RWPE1 (cell line): ENCODE measurements at regions not wholly inside any gene's neighbourhood (a gene's known extent, or its start where the extent isn't known, plus 50 kb on each side); places are given as distances from the start of the nearest gene placed in this dataset.
"Not testable (repeated sequence)": the region's sequence is repeated elsewhere in the genome, so short reads cannot be mapped to it uniquely, and the experiment has no call there.

ENCODE experiments used
- CTCF ChIA-PET: fragments of 350-600 bp; sonication (Branson Sonifier 250); formaldehyde crosslinking; extraction: SDS; loops from one replicate; lab custom pipeline; 2021; lab: Yijun Ruan, JAX
- POLR2A ChIA-PET: fragments of 400-600 bp; formaldehyde crosslinking; extraction: SDS; loops from one replicate; lab custom pipeline; 2020; ENCODE audit warnings: antibody characterized with exemption; ENCODE audit not compliant: low non-redundant PET; lab: Yijun Ruan, JAX
- DNase-seq: peaks from one replicate; pipeline ENCODE4 v3.0.0; 2012; ENCODE audit warnings: low spot score
- H3K27ac ChIP-seq: fragments of 450-650 bp; 2 replicates; pipeline ENCODE4 v1.5.1; 2017
- CTCF ChIP-seq: fragments of 450-650 bp; conservative IDR thresholded peaks from 2 replicates; pipeline ENCODE4 v1.5.1; 2017; ENCODE audit warnings: low read depth, mild to moderate bottlenecking

GRCh38 chr16:7871979-7872378 is 539.3 kb downstream of the RBFOX1 start:
- no peak overlapping the region for H3K27ac ChIP-seq
- CTCF ChIA-PET = no interaction called here
- POLR2A ChIA-PET = no interaction called here
- DNase-seq = no peak
- no peak for TF ChIP-seq CTCF

GRCh38 chr16:7871371-7871770 is 538.7 kb downstream of the RBFOX1 start:
- ChIA-PET POLR2A (no interaction called here), CTCF (no interaction called here)
- no peak for TF ChIP-seq CTCF
- H3K27ac ChIP-seq = no peak overlapping the region
- no peak for DNase-seq

GRCh38 chr16:7867831-7868230 is 535.2 kb downstream of the RBFOX1 start:
- CTCF ChIA-PET = no interaction called here
- DNase-seq = no peak
- H3K27ac ChIP-seq = no peak overlapping the region
- TF ChIP-seq CTCF = no peak
- POLR2A ChIA-PET = no interaction called here

- no peak for TF ChIP-seq CTCF
- CTCF ChIA-PET = no interaction called here
- H3K27ac ChIP-seq = no peak overlapping the region
- POLR2A ChIA-PET = no interaction called here
- no peak for DNase-seq
Measured at GRCh38 chr16:7866144-7866543, 533.5 kb downstream of the RBFOX1 start.

- POLR2A ChIA-PET, H3K27ac ChIP-seq, CTCF ChIA-PET, DNase-seq: not testable (repeated sequence)
Measured at GRCh38 chr16:7865393-7865792, 532.7 kb downstream of the RBFOX1 start.

- ChIA-PET POLR2A (no interaction called here), CTCF (no interaction called here)
- TF ChIP-seq CTCF = no peak
- no peak for DNase-seq
- no peak overlapping the region for H3K27ac ChIP-seq
Measured at GRCh38 chr16:7861891-7862582, 529.4 kb downstream of the RBFOX1 start.

GRCh38 chr16:7853197-7853596 is 520.6 kb downstream of the RBFOX1 start:
- CTCF ChIA-PET = interaction anchor here (0.6 kb wide), 1 partner anchor 146 kb away, joined by 3 read pairs; no protein-coding TSS in a partner anchor
- POLR2A ChIA-PET = no interaction called here
- TF ChIP-seq CTCF = no peak
- no peak for DNase-seq
- no peak overlapping the region for H3K27ac ChIP-seq
